ENCODE measurements at regions not wholly inside any gene's neighbourhood (a gene's known extent, or its start where the extent isn't known, plus 50 kb on each side); places are given as distances from the start of the nearest gene placed in this dataset.
A peak's percentile ranks its signal among the peaks of the same experiment; 100 is the strongest.

- TF ChIP-seq SPI1 (IDR thresholded peaks at IDR 0.05; ENCODE audit: low read depth, low read length) = no peak
- FAIRE-seq (no peak), DNase-seq (ENCODE audit: insufficient read length, low spot score) (no peak)
Measured at GRCh38 chr3:193901007-193901406, 234.9 kb upstream of the HES1 start.

- TF ChIP-seq SPI1 (IDR thresholded peaks at IDR 0.05; ENCODE audit: low read depth, low read length) = no peak
- DNase-seq (ENCODE audit: insufficient read length, low spot score) (no peak), FAIRE-seq (no peak)
Measured at GRCh38 chr3:193902607-193903511, 233.1 kb upstream of the HES1 start.

GRCh38 chr3:193903512-193903817 lies 232.5 kb upstream of the HES1 start:
- TF ChIP-seq POLR2A (IDR thresholded peaks at IDR 0.05; ENCODE audit: low read depth, low read length) (no peak), POU2F2 (IDR thresholded peaks at IDR 0.05; ENCODE audit: low read depth, low read length) (no peak), SPI1 (IDR thresholded peaks at IDR 0.05; ENCODE audit: low read depth, low read length) (no peak), PAX5 (IDR thresholded peaks at IDR 0.05; ENCODE audit: insufficient read depth, low read length, severe bottlenecking) (no peak), TAF1 (IDR thresholded peaks at IDR 0.05; ENCODE audit: low read depth, low read length) (no peak), POLR2AphosphoS5 (IDR thresholded peaks at IDR 0.05; ENCODE audit: low read depth, low read length) (no peak)
- DNase-seq (ENCODE audit: insufficient read length, low spot score) (no peak), FAIRE-seq (no peak)

- DNase-seq (ENCODE audit: insufficient read length, low spot score) = no peak
- no peak for FAIRE-seq
Measured at GRCh38 chr3:193903966-193904365, 232.0 kb upstream of the HES1 start.

GRCh38 chr3:193905541-193906396 lies 230.2 kb upstream of the HES1 start:
- DNase-seq (ENCODE audit: insufficient read length, low spot score) (no peak), FAIRE-seq (no peak)
- TF ChIP-seq POLR2A (IDR thresholded peaks at IDR 0.05; ENCODE audit: low read depth, low read length) = no peak
- TF ChIP-seq POLR2AphosphoS5 (IDR thresholded peaks at IDR 0.05; ENCODE audit: low read depth, low read length) = no peak
- no peak for TF ChIP-seq SPI1 (IDR thresholded peaks at IDR 0.05; ENCODE audit: low read depth, low read length)
- no peak for TF ChIP-seq TAF1 (IDR thresholded peaks at IDR 0.05; ENCODE audit: low read depth, low read length)
- no peak for TF ChIP-seq PAX5 (IDR thresholded peaks at IDR 0.05; ENCODE audit: insufficient read depth, low read length, severe bottlenecking)
- TF ChIP-seq POU2F2 (IDR thresholded peaks at IDR 0.05; ENCODE audit: low read depth, low read length) = no peak

More at GRCh38 chr3:193903966-193904365, 232.0 kb upstream of the HES1 start:
- TF ChIP-seq POLR2AphosphoS5 (IDR thresholded peaks at IDR 0.05; ENCODE audit: low read depth, low read length) = no peak
- no peak for TF ChIP-seq PAX5 (IDR thresholded peaks at IDR 0.05; ENCODE audit: insufficient read depth, low read length, severe bottlenecking)
- TF ChIP-seq SPI1 (IDR thresholded peaks at IDR 0.05; ENCODE audit: low read depth, low read length) = no peak
- TF ChIP-seq POU2F2 (IDR thresholded peaks at IDR 0.05; ENCODE audit: low read depth, low read length) = no peak
- TF ChIP-seq TAF1 (IDR thresholded peaks at IDR 0.05; ENCODE audit: low read depth, low read length) = no peak
- no peak for TF ChIP-seq POLR2A (IDR thresholded peaks at IDR 0.05; ENCODE audit: low read depth, low read length)

- DNase-seq (ENCODE audit: insufficient read length, low spot score) (no peak), FAIRE-seq (no peak)
- TF ChIP-seq POU2F2 (IDR thresholded peaks at IDR 0.05; ENCODE audit: low read depth, low read length) (no peak), TAF1 (IDR thresholded peaks at IDR 0.05; ENCODE audit: low read depth, low read length) (no peak), SPI1 (IDR thresholded peaks at IDR 0.05; ENCODE audit: low read depth, low read length) (no peak), PAX5 (IDR thresholded peaks at IDR 0.05; ENCODE audit: insufficient read depth, low read length, severe bottlenecking) (no peak), POLR2A (IDR thresholded peaks at IDR 0.05; ENCODE audit: low read depth, low read length) (no peak), POLR2AphosphoS5 (IDR thresholded peaks at IDR 0.05; ENCODE audit: low read depth, low read length) (no peak)
Measured at GRCh38 chr3:193906849-193907410, 229.0 kb upstream of the HES1 start.

- FAIRE-seq (no peak), DNase-seq (ENCODE audit: insufficient read length, low spot score) (no peak)
- no peak for TF ChIP-seq POLR2AphosphoS5 (IDR thresholded peaks at IDR 0.05; ENCODE audit: low read depth, low read length)
- no peak for TF ChIP-seq POU2F2 (IDR thresholded peaks at IDR 0.05; ENCODE audit: low read depth, low read length)
- TF ChIP-seq SPI1 (IDR thresholded peaks at IDR 0.05; ENCODE audit: low read depth, low read length) = no peak
- no peak for TF ChIP-seq PAX5 (IDR thresholded peaks at IDR 0.05; ENCODE audit: insufficient read depth, low read length, severe bottlenecking)
- no peak for TF ChIP-seq TAF1 (IDR thresholded peaks at IDR 0.05; ENCODE audit: low read depth, low read length)
- no peak for TF ChIP-seq POLR2A (IDR thresholded peaks at IDR 0.05; ENCODE audit: low read depth, low read length)
Measured at GRCh38 chr3:193908181-193908744, 227.7 kb upstream of the HES1 start.

GRCh38 chr3:193909387-193909786 lies 226.6 kb upstream of the HES1 start:
- FAIRE-seq (peak; percentile 13), DNase-seq (ENCODE audit: insufficient read length, low spot score) (peak; percentile 13)
- no peak for TF ChIP-seq SPI1 (IDR thresholded peaks at IDR 0.05; ENCODE audit: low read depth, low read length)
- TF ChIP-seq POLR2AphosphoS5 (IDR thresholded peaks at IDR 0.05; ENCODE audit: low read depth, low read length) = no peak
- TF ChIP-seq POLR2A (IDR thresholded peaks at IDR 0.05; ENCODE audit: low read depth, low read length) = no peak
- no peak for TF ChIP-seq PAX5 (IDR thresholded peaks at IDR 0.05; ENCODE audit: insufficient read depth, low read length, severe bottlenecking)
- TF ChIP-seq POU2F2 (IDR thresholded peaks at IDR 0.05; ENCODE audit: low read depth, low read length) = no peak
- TF ChIP-seq TAF1 (IDR thresholded peaks at IDR 0.05; ENCODE audit: low read depth, low read length) = no peak

GRCh38 chr3:193910310-193910709 lies 225.6 kb upstream of the HES1 start:
- FAIRE-seq (no peak), DNase-seq (ENCODE audit: insufficient read length, low spot score) (no peak)
- no peak for TF ChIP-seq SPI1 (IDR thresholded peaks at IDR 0.05; ENCODE audit: low read depth, low read length)
- TF ChIP-seq TAF1 (IDR thresholded peaks at IDR 0.05; ENCODE audit: low read depth, low read length) = no peak
- TF ChIP-seq POU2F2 (IDR thresholded peaks at IDR 0.05; ENCODE audit: low read depth, low read length) = no peak
- TF ChIP-seq POLR2AphosphoS5 (IDR thresholded peaks at IDR 0.05; ENCODE audit: low read depth, low read length) = no peak
- TF ChIP-seq POLR2A (IDR thresholded peaks at IDR 0.05; ENCODE audit: low read depth, low read length) = no peak
- no peak for TF ChIP-seq PAX5 (IDR thresholded peaks at IDR 0.05; ENCODE audit: insufficient read depth, low read length, severe bottlenecking)
